AG04449 (cell line): ENCODE measurements at regions not wholly inside any gene's neighbourhood (a gene's known extent, or its start where the extent isn't known, plus 50 kb on each side); places are given as distances from the start of the nearest gene placed in this dataset.

ENCODE experiments used
- CTCF ChIA-PET: fragments of 350-600 bp; formaldehyde crosslinking; extraction: SDS; loops from one replicate; lab custom pipeline; 2021; ENCODE audit warnings: antibody characterized with exemption; lab: Yijun Ruan, JAX
- POLR2A ChIA-PET: fragments of 400-600, 350-600 bp; formaldehyde crosslinking; extraction: SDS; loops from one replicate; lab custom pipeline; 2020; ENCODE audit warnings: antibody characterized with exemption, inconsistent platforms; lab: Yijun Ruan, JAX
- DNase-seq: peaks from one replicate; pipeline ENCODE4 v3.0.0-alpha.2; 2010; ENCODE audit warnings: low read depth, low spot score
- H3K4me3 ChIP-seq: 2 replicates; pipeline ENCODE4 v1.5.1; 2011; ENCODE audit warnings: low read depth, mild to moderate bottlenecking, control low read depth, low read length
- TF ChIP-seq, protein P1 (sequence below): IDR thresholded peaks from one replicate; pipeline ENCODE4 v1.5.1; 2011; ENCODE audit warnings: mild to moderate bottlenecking, moderate library complexity, low read length, control low read depth, inconsistent platforms; ENCODE audit not compliant: insufficient read depth; ENCODE audit errors: missing control alignments

DNA sequence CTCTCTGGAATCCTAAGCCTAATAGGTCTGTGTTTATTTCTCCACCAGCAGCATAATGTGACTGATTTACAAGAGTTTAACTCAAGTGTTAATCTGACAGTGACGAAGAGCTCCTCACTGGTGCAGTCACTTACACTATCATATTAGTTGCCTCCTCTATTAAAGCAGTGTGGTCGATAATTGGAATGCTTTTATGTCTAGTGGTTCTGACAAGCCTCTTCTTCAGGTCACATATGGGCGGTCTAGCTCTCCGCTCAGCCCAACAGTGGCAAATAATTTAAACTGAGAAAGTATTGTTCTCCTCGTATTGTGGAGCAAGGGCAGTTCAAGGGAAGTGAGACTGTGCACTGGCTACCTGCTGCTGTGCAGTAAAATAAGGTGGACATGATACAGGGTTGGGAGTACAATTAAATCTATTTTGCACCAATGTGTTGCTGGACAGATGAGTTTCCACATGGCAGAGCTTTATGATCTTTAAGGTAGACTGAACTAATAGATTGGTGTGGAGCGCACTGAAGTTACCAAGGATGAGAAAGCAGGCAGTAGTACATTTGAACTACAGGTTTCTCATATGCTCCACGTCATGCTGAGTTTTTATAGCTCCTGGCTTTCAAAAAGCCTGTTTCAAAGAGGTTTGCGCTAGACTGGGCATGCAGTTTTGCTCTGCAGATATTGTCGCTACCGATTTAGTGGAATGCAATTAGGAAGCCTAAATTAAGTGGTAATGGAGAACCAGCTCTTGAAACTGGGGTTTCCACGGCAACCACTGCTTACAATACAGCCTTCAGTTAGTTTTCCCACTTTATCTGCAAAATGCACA lies 151.7 kb upstream of the POU3F3 start:
- TF ChIP-seq, protein P1, sequence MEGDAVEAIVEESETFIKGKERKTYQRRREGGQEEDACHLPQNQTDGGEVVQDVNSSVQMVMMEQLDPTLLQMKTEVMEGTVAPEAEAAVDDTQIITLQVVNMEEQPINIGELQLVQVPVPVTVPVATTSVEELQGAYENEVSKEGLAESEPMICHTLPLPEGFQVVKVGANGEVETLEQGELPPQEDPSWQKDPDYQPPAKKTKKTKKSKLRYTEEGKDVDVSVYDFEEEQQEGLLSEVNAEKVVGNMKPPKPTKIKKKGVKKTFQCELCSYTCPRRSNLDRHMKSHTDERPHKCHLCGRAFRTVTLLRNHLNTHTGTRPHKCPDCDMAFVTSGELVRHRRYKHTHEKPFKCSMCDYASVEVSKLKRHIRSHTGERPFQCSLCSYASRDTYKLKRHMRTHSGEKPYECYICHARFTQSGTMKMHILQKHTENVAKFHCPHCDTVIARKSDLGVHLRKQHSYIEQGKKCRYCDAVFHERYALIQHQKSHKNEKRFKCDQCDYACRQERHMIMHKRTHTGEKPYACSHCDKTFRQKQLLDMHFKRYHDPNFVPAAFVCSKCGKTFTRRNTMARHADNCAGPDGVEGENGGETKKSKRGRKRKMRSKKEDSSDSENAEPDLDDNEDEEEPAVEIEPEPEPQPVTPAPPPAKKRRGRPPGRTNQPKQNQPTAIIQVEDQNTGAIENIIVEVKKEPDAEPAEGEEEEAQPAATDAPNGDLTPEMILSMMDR: no peak
- CTCF ChIA-PET: no interaction called here
- DNase-seq: no peak
- POLR2A ChIA-PET: no interaction called here
- H3K4me3 ChIP-seq: no peak overlapping the region

DNA sequence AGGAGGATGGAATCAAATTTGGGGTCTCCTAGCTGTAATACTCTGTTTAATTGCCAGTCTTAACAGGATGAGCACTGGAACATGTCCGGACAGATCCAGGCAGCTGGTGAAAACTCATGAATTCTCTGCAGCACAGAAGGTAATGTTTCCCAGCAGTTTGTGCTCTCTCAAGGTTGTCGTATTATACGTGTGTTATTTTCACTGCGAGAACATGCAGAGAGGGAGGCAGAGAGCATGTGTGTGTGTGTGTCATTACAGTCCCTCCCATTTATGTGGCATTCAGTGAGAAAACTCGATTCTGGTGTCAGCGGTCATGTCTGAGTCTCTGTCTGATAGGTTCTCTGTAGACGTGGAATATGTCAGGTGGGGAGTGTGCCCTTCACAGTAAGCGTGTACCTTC lies 150.2 kb upstream of the POU3F3 start:
- CTCF ChIA-PET: no interaction called here
- DNase-seq: no peak
- no peak overlapping the region for H3K4me3 ChIP-seq
- POLR2A ChIA-PET: no interaction called here
- TF ChIP-seq, protein P1: no peak

DNA sequence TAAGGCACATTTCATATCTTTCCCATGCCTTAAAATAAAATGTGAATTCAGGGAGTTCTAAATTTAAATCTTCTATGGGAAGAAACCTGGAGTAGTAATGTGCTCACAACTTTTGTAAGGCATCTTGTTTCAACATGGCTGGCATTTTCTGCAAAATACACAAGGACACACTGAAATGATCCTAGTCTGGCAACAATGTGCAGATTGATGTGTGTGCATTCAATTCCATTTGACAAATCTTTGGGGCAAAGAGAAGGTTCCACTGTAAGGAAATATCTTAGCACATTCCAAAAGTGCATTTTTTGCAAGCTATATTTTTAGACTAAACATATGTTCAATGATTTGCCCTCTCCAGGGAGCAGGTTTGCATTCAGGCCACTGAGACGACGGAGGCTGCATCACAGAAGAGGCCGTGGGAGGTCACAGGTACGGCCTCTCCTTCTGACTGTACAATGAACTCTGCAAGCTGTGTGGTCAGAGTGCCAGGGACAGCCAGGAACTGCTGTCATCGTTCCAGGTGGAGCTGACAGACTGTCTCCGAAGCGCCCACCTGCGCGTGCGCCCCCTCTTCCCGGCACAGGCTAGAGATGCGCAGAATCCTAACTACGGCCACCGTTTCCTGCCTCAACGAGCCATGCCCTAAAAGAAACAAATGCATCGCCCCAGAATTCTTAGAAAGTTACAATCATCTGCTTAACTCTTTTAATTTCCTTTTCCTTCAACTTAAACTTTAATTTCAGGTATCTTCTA lies 149.2 kb upstream of the POU3F3 start:
- ChIA-PET POLR2A (no interaction called here), CTCF (no interaction called here)
- DNase-seq: no peak
- TF ChIP-seq, protein P1: no peak
- H3K4me3 ChIP-seq: no peak overlapping the region

DNA sequence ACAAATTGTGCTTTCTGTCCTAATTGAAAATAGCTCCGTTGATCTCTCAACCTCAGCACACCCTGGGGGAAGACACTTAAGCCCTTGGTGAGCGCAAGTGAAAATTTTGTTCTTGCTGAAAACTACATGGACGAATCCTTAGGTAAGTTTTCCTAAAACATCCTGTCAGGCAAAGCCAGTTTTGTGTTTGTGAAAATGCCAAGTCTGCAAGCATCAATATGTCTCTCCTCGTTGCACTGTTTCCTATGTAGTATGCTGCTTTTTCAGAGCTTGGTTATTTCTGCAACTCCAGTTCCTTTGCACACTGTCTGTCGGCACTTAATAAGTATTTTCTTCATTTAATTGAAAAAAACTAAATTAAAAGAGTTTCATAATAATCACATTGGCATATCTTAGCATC lies 146.9 kb upstream of the POU3F3 start:
- no peak for DNase-seq
- POLR2A ChIA-PET: no interaction called here
- no peak overlapping the region for H3K4me3 ChIP-seq
- CTCF ChIA-PET: interaction anchor here (0.7 kb wide), 1 partner anchor 11 kb away, joined by 5 read pairs; no protein-coding TSS in a partner anchor
- TF ChIP-seq, protein P1: no peak

DNA sequence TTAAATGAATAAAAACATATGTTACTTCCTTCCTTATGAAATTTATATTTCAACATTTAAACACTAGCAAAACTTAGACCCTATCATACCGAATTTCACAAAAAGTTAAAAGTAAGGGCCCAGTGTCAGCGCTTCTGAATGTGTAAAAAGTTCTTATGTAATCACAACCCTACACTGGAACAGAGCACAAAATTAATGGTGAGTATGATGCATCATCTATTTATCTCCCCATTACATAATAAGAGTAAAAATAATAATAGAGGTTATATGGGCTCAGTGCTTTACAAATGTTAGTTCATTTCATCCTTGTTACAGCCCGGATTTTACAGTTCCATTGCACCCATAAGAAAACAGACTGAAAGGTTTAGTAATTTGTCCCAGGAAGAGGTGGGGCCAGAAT lies 144.9 kb upstream of the POU3F3 start:
- ChIA-PET POLR2A (no interaction called here), CTCF (interaction anchor here (1.2 kb wide), 1 partner anchor 141 kb away, joined by 4 read pairs; no protein-coding TSS in a partner anchor)
- TF ChIP-seq, protein P1: no peak

DNA sequence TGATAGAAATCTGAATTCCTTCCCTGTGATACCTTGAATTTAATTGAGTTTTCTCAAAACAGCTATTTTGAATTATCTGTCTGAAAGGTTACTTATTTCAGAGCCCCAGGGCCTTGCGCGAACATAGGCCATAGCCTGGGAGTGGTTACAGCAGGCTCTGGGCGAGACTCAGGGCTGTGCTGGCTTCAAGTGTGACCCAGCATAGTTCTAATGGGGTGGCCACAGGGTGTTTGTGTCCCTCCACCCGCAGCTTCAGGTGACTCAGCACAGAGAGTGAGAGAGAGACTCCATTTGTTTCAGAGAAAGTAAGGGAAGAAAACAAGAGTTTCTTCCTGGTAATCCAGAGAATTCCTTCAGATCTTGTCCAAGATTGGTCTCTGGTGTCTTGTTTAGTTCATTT lies 137.9 kb upstream of the POU3F3 start:
- TF ChIP-seq, protein P1: no peak
- no peak for DNase-seq
- ChIA-PET POLR2A (no interaction called here), CTCF (no interaction called here)
- H3K4me3 ChIP-seq: no peak overlapping the region

More for the DNA sequence above, 144.9 kb upstream of the POU3F3 start:
- no peak for DNase-seq
- no peak overlapping the region for H3K4me3 ChIP-seq
